ENCODE measurements at regions not wholly inside any gene's neighbourhood (a gene's known extent, or its start where the extent isn't known, plus 50 kb on each side); places are given as distances from the start of the nearest gene placed in this dataset.

GRCh38 chr17:22464041-22464440 lies 771.7 kb downstream of the KCNJ18 start:
- DNase-seq (ENCODE audit: low read depth) = no peak
- TF ChIP-seq CTCF (conservative IDR thresholded peaks at IDR 0.05; ENCODE audit: low read depth, low read length) = no peak

GRCh38 chr17:22467720-22468119 lies 775.4 kb downstream of the KCNJ18 start:
- no peak for DNase-seq (ENCODE audit: low read depth)
- TF ChIP-seq CTCF (conservative IDR thresholded peaks at IDR 0.05; ENCODE audit: low read depth, low read length) = no peak
- no peak overlapping the region for H3K4me3 ChIP-seq (ENCODE audit: low read length)

More at GRCh38 chr17:22464041-22464440, 771.7 kb downstream of the KCNJ18 start:
- no peak overlapping the region for H3K4me3 ChIP-seq (ENCODE audit: low read length)

GRCh38 chr17:22469101-22469880 lies 777.0 kb downstream of the KCNJ18 start:
- H3K4me3 ChIP-seq (ENCODE audit: low read length) = no peak overlapping the region
- no peak for TF ChIP-seq CTCF (conservative IDR thresholded peaks at IDR 0.05; ENCODE audit: low read depth, low read length)
- DNase-seq (ENCODE audit: low read depth) = no peak

- TF ChIP-seq CTCF (conservative IDR thresholded peaks at IDR 0.05; ENCODE audit: low read depth, low read length) = no peak
- no peak overlapping the region for H3K4me3 ChIP-seq (ENCODE audit: low read length)
- no peak for DNase-seq (ENCODE audit: low read depth)
Measured at GRCh38 chr17:22469941-22470340, 777.6 kb downstream of the KCNJ18 start.

- no peak overlapping the region for H3K4me3 ChIP-seq (ENCODE audit: low read length)
- no peak for DNase-seq (ENCODE audit: low read depth)
- no peak for TF ChIP-seq CTCF (conservative IDR thresholded peaks at IDR 0.05; ENCODE audit: low read depth, low read length)
Measured at GRCh38 chr17:22470411-22471175, 778.3 kb downstream of the KCNJ18 start.

GRCh38 chr17:22484826-22485225 lies 792.5 kb downstream of the KCNJ18 start:
- no peak for DNase-seq (ENCODE audit: low read depth)
- TF ChIP-seq CTCF (conservative IDR thresholded peaks at IDR 0.05; ENCODE audit: low read depth, low read length) = no peak
- no peak overlapping the region for H3K4me3 ChIP-seq (ENCODE audit: low read length)

All from retinal pigment epithelial cell (primary cell).